ENCODE measurements at regions not wholly inside any gene's neighbourhood (a gene's known extent, or its start where the extent isn't known, plus 50 kb on each side); places are given as distances from the start of the nearest gene placed in this dataset.

DNA sequence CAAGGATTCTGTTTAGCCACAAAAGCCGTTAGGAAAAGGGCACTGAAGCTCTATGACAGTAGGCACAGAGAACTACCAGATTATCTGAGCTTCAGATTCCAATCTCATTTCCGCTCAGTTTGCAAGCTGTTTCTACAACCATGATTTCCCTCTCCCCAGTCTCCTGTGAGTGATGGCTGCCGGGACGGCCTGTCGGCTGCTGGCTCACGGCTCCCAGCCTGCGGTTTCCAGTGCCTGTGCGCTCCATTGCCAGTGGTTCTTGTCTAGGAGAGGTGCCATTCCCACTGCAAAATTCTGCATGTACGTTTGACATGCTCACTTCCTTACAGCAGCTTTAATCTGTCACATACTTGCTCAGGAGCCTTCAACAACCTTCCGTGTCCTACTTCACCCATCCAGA lies 429.1 kb upstream of the FRG1 start:
- no peak for DNase-seq (ENCODE audit: low spot score in 2 of 2)
- no peak overlapping the region for H3K4me3 ChIP-seq
- TF ChIP-seq POLR2A (IDR thresholded peaks at IDR 0.05), result no peak
- TF ChIP-seq, protein P1, sequence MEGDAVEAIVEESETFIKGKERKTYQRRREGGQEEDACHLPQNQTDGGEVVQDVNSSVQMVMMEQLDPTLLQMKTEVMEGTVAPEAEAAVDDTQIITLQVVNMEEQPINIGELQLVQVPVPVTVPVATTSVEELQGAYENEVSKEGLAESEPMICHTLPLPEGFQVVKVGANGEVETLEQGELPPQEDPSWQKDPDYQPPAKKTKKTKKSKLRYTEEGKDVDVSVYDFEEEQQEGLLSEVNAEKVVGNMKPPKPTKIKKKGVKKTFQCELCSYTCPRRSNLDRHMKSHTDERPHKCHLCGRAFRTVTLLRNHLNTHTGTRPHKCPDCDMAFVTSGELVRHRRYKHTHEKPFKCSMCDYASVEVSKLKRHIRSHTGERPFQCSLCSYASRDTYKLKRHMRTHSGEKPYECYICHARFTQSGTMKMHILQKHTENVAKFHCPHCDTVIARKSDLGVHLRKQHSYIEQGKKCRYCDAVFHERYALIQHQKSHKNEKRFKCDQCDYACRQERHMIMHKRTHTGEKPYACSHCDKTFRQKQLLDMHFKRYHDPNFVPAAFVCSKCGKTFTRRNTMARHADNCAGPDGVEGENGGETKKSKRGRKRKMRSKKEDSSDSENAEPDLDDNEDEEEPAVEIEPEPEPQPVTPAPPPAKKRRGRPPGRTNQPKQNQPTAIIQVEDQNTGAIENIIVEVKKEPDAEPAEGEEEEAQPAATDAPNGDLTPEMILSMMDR (IDR thresholded peaks at IDR 0.05), result no peak
- TF ChIP-seq EP300 (IDR thresholded peaks at IDR 0.05), result no peak
- 94 to 95% methylated on average over 10 of the region's 10 CpGs for WGBS, 2 donors
- no peaks in the 10 kb centered on the region for H3K27me3 ChIP-seq
- H3K4me1 ChIP-seq, result no peaks in the 10 kb centered on the region
- no peaks in the 10 kb centered on the region for H3K9me3 ChIP-seq
- no peaks in the 10 kb centered on the region for H3K36me3 ChIP-seq
- H3K27ac ChIP-seq, result no peak overlapping the region

DNA sequence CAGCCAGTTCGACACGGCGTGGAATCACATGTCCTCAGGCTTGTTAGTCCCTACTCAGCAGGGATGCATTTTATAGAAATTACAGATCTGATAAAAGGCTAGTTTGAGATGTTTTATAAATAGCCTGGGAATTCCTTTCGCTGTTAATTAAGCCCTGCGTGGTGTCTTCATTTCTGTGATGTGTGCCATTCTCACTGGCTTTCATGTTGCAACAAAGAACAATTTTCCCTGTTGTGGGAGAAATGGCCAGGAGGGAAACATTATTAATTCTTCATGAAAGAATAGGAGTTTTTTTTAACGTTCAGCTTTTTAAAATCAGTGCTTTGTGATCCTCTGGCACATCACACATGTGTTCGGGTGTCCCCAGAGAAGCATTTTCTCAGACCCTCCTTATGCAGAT lies 427.3 kb upstream of the FRG1 start:
- TF ChIP-seq, protein P1 (IDR thresholded peaks at IDR 0.05), result no peak
- TF ChIP-seq POLR2A (IDR thresholded peaks at IDR 0.05) (no peak), EP300 (IDR thresholded peaks at IDR 0.05) (no peak)
- no peaks in the 10 kb centered on the region for H3K4me1 ChIP-seq
- H3K9me3 ChIP-seq, result no peaks in the 10 kb centered on the region
- H3K27me3 ChIP-seq, result no peaks in the 10 kb centered on the region
- H3K27ac ChIP-seq, result no peak overlapping the region
- DNase-seq (ENCODE audit: low spot score in 2 of 2), result no peak
- 53 to 58% methylated on average over 7 of the region's 7 CpGs for WGBS, 2 donors
- H3K36me3 ChIP-seq, result no peaks in the 10 kb centered on the region
- H3K4me3 ChIP-seq, result no peak overlapping the region

DNA sequence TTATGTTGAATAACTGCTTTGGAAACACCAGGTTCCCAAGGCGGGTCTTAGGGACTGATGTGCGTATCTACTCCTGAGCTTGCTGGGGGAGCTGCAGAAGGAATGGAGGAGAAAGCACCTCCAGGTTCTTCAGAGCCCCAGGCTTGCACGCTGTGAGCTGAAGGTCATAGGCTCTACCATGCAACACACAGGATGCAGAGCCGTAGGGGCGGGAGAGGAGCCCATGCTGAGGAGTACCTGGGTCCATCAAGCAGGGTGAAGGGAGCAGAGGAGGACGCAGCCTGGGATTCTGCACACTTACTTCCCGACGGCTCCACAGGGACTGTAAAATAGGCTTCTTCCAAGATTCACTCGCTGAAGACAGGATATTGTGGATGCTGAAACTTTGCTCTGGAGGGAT lies 426.5 kb upstream of the FRG1 start:
- no peaks in the 10 kb centered on the region for H3K9me3 ChIP-seq
- 91 to 95% methylated on average over 8 to 9 of the region's 9 CpGs for WGBS, 2 donors

DNA sequence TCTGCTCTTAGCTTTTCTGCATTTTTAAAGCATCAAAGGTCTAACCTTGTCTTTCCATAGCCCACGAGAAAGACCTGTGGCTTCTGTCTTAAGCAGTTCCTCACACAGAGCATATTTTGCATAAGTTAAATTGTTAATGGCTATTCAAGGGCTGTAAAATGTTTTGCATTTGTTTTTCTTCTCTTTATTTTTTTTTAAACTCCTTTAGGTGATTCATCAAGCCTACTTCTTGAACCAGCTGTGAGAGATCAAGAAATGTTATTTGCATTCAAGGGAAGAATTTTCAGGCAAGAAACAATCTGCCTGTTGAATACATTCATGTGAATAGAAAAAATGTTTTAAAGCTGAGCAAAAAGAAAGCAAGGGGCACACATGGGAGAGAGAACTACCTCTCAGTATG lies 423.8 kb upstream of the FRG1 start:
- no peak overlapping the region for H3K4me3 ChIP-seq
- no peak for DNase-seq (ENCODE audit: low spot score in 2 of 2)
- no peaks in the 10 kb centered on the region for H3K4me1 ChIP-seq
- WGBS, 2 donors, result 53 to 62% methylated on average over 1 of the region's 1 CpG
- no peaks in the 10 kb centered on the region for H3K36me3 ChIP-seq
- TF ChIP-seq, protein P1 (IDR thresholded peaks at IDR 0.05), result no peak
- TF ChIP-seq POLR2A (IDR thresholded peaks at IDR 0.05) (no peak), EP300 (IDR thresholded peaks at IDR 0.05) (no peak)
- no peaks in the 10 kb centered on the region for H3K27me3 ChIP-seq
- H3K9me3 ChIP-seq, result no peaks in the 10 kb centered on the region
- no peak overlapping the region for H3K27ac ChIP-seq

More for the DNA sequence above, 426.5 kb upstream of the FRG1 start:
- Histone ChIP-seq H3K36me3 (no peaks in the 10 kb centered on the region), H3K4me3 (no peak overlapping the region), H3K4me1 (no peaks in the 10 kb centered on the region), H3K27ac (no peak overlapping the region), H3K27me3 (no peaks in the 10 kb centered on the region)
- TF ChIP-seq EP300 (IDR thresholded peaks at IDR 0.05), result no peak
- TF ChIP-seq POLR2A (IDR thresholded peaks at IDR 0.05), result no peak
- TF ChIP-seq, protein P1 (IDR thresholded peaks at IDR 0.05), result no peak
- no peak for DNase-seq (ENCODE audit: low spot score in 2 of 2)

DNA sequence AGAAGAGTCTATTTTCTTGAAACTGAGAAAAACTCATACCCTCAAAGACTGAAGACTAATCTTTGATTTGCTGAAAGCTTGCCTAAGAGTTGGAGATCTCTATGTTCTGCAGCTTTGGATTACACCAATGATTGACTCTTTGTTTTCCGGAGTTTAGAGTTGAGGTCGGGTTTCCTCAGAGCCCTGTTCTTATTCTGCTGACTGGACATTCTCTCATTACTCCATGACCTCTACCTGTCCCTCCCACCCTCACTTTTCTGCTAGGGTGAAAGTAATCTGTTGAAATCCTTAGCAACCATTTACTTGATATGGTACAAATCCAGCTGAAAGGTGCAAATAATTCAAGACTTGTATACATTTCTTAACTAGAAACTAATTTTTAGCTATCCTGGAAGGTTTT lies 421.5 kb upstream of the FRG1 start:
- no peak overlapping the region for H3K4me3 ChIP-seq
- H3K4me1 ChIP-seq, result no peaks in the 10 kb centered on the region
- TF ChIP-seq POLR2A (IDR thresholded peaks at IDR 0.05), result no peak
- TF ChIP-seq, protein P1 (IDR thresholded peaks at IDR 0.05), result no peak
- no peak for TF ChIP-seq EP300 (IDR thresholded peaks at IDR 0.05)
- H3K36me3 ChIP-seq, result no peaks in the 10 kb centered on the region
- WGBS, 2 donors, result 72 to 90% methylated on average over 2 of the region's 2 CpGs
- H3K9me3 ChIP-seq, result no peaks in the 10 kb centered on the region
- no peak for DNase-seq (ENCODE audit: low spot score in 2 of 2)
- no peaks in the 10 kb centered on the region for H3K27me3 ChIP-seq
- H3K27ac ChIP-seq, result no peak overlapping the region
